GM12872 (cell line): ENCODE measurements at regions not wholly inside any gene's neighbourhood (a gene's known extent, or its start where the extent isn't known, plus 50 kb on each side); places are given as distances from the start of the nearest gene placed in this dataset.

Source experiments
- TF ChIP-seq, protein P1 (sequence below): IDR thresholded peaks from 3 replicates; pipeline ENCODE4 v1.5.1; 2011; ENCODE audit warnings: low read depth, mild to moderate bottlenecking, low read length, moderate library complexity; ENCODE audit not compliant: insufficient read depth

DNA sequence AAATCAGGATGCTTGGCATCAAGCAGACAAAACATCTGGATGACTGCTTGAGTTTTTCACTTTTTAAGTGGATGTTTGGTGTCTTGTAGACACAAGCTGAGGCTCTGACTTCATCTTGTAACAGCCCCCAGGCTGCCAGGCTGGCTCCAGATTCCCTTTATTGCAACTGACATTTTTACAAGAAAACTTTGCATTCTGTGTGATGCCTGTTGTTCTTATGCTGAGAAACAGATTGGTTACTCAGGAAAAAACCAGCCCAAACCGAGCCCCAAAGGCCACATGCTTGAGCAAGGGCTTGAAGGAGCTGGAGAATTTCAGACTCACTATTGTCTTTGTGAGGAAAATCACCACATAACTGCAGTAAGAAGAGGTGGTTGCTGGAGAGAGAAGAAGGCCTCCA is 98.4 kb upstream of the PREP start:
- TF ChIP-seq, protein P1, sequence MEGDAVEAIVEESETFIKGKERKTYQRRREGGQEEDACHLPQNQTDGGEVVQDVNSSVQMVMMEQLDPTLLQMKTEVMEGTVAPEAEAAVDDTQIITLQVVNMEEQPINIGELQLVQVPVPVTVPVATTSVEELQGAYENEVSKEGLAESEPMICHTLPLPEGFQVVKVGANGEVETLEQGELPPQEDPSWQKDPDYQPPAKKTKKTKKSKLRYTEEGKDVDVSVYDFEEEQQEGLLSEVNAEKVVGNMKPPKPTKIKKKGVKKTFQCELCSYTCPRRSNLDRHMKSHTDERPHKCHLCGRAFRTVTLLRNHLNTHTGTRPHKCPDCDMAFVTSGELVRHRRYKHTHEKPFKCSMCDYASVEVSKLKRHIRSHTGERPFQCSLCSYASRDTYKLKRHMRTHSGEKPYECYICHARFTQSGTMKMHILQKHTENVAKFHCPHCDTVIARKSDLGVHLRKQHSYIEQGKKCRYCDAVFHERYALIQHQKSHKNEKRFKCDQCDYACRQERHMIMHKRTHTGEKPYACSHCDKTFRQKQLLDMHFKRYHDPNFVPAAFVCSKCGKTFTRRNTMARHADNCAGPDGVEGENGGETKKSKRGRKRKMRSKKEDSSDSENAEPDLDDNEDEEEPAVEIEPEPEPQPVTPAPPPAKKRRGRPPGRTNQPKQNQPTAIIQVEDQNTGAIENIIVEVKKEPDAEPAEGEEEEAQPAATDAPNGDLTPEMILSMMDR: no peak

DNA sequence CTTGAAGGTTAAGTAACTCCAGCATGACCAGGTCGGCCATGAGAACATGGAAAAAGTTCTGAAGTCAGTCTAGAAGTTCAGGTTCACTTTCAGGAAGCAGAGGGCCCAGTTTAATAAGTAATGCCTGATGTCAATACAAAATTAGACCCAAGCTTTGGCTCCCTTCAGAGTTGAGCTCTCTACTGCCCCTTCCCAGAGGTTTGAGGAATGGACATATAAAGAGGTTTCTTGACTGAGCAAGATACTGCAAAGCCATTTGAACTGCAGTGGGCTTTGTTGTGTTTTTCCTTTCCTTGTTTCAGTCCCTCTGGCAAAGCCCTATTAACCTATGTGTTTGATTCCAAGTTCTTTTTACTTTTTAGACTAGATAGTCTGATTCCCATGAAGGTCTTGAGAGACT is 97.8 kb upstream of the PREP start:
- TF ChIP-seq, protein P1: peak; percentile 44; the same call in 2 of the 3 replicates

DNA sequence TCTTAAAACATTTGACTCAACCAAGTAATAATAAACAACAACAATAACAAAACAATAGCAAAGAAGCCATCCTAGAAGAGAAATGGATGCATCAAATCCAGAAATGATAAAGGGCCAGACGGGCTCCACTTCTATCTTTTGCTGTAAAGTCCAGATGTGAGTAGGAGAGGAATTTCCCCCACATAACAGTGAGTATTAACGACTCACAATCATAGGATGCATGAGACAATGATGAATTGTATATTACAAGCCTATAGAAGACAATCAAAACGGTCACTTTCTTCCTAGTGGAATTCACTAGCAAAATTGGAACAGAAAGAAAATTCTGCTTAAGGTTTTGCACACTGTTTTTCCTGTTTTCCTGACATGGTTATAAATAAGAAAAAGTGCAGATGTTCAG is 97.0 kb upstream of the PREP start:
- TF ChIP-seq, protein P1: no peak

DNA sequence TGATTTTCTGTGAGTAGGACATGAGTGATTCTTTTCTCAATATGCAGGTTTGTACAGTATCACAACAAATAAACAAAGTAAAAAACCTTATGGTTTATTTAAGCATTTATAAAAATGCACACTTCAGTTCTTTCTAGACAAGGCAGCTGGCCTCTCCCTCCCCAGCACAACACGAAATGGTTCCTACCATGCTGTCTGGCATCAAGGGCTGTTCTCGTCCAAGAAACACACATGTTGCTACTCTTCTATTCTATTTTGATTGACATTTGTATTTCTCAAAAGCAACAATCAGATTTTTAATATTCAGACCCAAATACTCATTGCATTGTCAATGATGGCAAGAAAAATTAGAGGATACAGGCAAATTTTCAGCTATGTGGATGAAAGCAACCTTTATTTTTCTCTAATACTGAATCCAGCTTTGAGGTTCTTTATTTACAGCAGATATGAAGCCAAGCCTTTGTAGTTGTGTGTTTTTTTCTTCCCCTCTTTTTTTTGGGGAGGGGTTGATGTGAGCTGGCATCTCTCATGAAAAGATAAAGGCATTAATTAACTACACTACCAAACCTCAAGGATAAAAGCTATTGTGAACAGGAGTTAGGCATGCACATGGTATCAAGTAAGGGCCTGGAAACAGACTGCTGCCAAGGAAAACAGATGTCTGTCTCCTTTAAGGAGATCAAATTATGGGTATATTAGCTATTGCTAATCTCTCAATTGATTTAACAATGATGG is 96.4 kb upstream of the PREP start:
- TF ChIP-seq, protein P1: no peak

DNA sequence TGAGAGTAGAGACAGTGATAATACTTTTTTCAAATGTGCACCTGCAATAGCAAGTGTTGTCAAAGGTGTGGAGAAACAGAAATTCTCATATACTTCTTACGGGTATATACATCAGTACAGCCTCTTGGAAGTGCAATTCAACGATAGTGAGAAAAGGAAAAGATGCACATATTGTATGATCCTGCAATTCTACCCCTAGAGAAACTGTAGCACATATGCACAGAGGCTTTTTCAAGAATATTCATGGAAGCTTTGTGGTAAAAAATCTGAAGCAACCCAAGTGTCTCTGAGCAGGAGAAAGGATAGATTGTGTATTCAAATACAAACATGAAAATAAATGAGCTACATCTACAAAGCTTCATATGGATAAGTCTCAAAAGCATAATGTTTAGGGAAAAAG is 94.7 kb upstream of the PREP start:
- TF ChIP-seq, protein P1: no peak

DNA sequence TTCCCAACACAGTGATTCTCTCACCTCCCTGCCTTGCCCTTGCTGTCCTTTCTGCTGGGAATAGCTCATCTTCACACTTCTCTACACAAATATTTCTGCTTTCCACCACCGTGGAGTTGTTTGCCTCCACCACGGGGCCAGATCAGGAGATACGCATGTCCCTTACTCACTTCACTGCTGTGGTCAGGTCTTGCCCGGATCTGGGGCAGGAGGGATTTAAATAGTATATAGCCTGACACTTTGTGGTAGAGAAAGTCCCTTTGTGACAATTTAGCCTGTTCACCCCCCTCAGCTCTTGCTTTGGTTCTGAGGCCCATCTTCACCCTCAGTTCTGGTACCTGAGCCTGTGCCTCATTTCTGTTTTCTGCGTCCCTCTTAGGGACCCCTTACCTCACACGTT is 92.6 kb upstream of the PREP start:
- TF ChIP-seq, protein P1: no peak

DNA sequence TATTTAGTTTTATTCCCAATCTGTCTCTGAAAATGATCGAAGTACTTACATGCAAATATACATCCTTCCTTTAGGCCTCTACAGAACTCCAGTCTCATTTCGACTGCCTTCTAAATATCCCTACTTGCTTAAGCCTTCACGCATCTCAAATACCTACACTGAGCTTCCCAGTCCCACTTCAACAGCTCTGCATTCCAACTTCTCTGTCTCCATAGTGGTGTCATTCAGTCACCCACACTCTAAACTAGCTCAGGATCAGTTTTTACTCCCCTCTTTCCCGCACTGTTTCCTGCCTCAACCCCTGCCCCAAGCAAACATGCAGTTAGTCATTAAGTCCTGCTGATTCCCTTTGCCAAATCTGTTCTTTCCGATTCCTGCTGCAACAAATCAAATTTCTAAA is 91.8 kb upstream of the PREP start:
- TF ChIP-seq, protein P1: no peak
